ENCODE measurements at regions not wholly inside any gene's neighbourhood (a gene's known extent, or its start where the extent isn't known, plus 50 kb on each side); places are given as distances from the start of the nearest gene placed in this dataset.

DNA sequence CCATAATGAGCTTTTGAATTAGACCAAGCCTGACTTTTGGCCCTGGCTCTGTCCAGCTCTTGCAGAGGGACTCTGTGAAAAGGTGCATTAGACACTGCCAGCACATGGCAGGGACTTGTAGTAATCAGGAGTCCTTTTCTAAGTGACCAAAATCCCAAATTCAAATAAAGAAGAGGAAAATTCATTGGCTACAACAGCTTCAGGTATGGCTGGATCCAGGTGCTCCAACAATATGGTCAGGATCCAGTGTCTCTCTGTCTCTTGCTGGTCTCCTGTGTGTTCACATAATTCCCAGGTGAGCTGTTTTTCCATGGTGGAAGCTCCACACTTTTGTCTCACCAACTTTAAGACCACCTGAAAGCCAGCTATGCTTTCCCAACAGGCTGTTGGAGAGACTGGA, 358.8 kb upstream of the TNRC6C start:
- TF ChIP-seq, protein P1, sequence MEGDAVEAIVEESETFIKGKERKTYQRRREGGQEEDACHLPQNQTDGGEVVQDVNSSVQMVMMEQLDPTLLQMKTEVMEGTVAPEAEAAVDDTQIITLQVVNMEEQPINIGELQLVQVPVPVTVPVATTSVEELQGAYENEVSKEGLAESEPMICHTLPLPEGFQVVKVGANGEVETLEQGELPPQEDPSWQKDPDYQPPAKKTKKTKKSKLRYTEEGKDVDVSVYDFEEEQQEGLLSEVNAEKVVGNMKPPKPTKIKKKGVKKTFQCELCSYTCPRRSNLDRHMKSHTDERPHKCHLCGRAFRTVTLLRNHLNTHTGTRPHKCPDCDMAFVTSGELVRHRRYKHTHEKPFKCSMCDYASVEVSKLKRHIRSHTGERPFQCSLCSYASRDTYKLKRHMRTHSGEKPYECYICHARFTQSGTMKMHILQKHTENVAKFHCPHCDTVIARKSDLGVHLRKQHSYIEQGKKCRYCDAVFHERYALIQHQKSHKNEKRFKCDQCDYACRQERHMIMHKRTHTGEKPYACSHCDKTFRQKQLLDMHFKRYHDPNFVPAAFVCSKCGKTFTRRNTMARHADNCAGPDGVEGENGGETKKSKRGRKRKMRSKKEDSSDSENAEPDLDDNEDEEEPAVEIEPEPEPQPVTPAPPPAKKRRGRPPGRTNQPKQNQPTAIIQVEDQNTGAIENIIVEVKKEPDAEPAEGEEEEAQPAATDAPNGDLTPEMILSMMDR (conservative IDR thresholded peaks at IDR 0.05 in 1 of 2, IDR thresholded peaks at IDR 0.05 in 1 of 2; ENCODE audit: low read depth in 1 of 2, low read length in 2 of 2), result no peak
- TF ChIP-seq EZH2 (IDR thresholded peaks at IDR 0.05; ENCODE audit: low read length, missing control alignments), result no peak
- Histone ChIP-seq H3K4me1 (ENCODE audit: control insufficient read depth, extremely low read depth, insufficient read depth, low read length) (peaks cover 3% of the 10 kb centered on the region), H3K27me3 (ENCODE audit: control insufficient read depth, insufficient read depth, low read length) (no peaks in the 10 kb centered on the region), H3K79me2 (ENCODE audit: control insufficient read depth, insufficient read depth, low read length) (no peaks in the 10 kb centered on the region), H4K20me1 (ENCODE audit: control insufficient read depth, extremely low read depth, insufficient read depth, low read length) (no peaks in the 10 kb centered on the region), H3K27ac (ENCODE audit: insufficient read depth, low read length) (no peak overlapping the region), H3K36me3 (ENCODE audit: control insufficient read depth, insufficient read depth, low read length) (no peaks in the 10 kb centered on the region), H3K4me2 (ENCODE audit: extremely low read depth, insufficient read depth, low read length) (no peak overlapping the region), H2AFZ (ENCODE audit: low read length) (no peak overlapping the region), H3K9me3 (ENCODE audit: control insufficient read depth, insufficient read depth, low read depth, low read length) (no peaks in the 10 kb centered on the region), H3K9ac (ENCODE audit: insufficient read depth, low read length) (no peak overlapping the region), H3K4me3 (replicated peaks in 1 of 4; ENCODE audit: control extremely low read depth in 1 of 4, insufficient read depth in 1 of 4, low read depth in 3 of 4, low read length in 4 of 4) (no peak overlapping the region)
- DNase-seq (ENCODE audit: low read depth in 2 of 2), result no peak

DNA sequence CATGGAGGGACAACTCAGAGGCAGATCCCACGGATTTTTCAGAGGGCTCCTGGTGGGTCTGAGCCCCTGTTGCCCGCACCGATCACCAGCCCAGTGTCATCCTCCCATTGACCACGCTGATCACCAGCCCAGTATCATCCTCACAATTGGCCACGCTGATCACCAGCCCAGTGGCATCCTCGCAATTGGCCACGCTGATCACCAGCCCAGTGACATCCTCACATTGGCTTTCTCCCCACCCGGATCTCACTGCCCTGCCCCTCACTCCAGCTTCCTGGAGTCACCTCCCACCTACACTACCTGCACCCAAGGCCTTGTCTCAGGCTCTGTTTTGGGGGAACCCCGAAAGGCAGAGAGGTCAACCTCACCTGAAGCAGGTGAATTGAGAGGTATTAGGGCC, 358.2 kb upstream of the TNRC6C start:
- no peaks in the 10 kb centered on the region for H3K36me3 ChIP-seq (ENCODE audit: control insufficient read depth, insufficient read depth, low read length)
- no peak for TF ChIP-seq EZH2 (IDR thresholded peaks at IDR 0.05; ENCODE audit: low read length, missing control alignments)
- TF ChIP-seq, protein P1 (conservative IDR thresholded peaks at IDR 0.05 in 1 of 2, IDR thresholded peaks at IDR 0.05 in 1 of 2; ENCODE audit: low read depth in 1 of 2, low read length in 2 of 2), result no peak
- H4K20me1 ChIP-seq (ENCODE audit: control insufficient read depth, extremely low read depth, insufficient read depth, low read length), result no peaks in the 10 kb centered on the region
- no peaks in the 10 kb centered on the region for H3K27me3 ChIP-seq (ENCODE audit: control insufficient read depth, insufficient read depth, low read length)
- no peak overlapping the region for H3K4me2 ChIP-seq (ENCODE audit: extremely low read depth, insufficient read depth, low read length)
- DNase-seq (ENCODE audit: low read depth in 2 of 2), result no peak
- H3K4me1 ChIP-seq (ENCODE audit: control insufficient read depth, extremely low read depth, insufficient read depth, low read length), result peaks cover 3% of the 10 kb centered on the region
- H3K9me3 ChIP-seq (ENCODE audit: control insufficient read depth, insufficient read depth, low read depth, low read length), result no peaks in the 10 kb centered on the region
- H3K79me2 ChIP-seq (ENCODE audit: control insufficient read depth, insufficient read depth, low read length), result no peaks in the 10 kb centered on the region
- H3K9ac ChIP-seq (ENCODE audit: insufficient read depth, low read length), result no peak overlapping the region
- H2AFZ ChIP-seq (ENCODE audit: low read length), result no peak overlapping the region
- H3K4me3 ChIP-seq (replicated peaks in 1 of 4; ENCODE audit: control extremely low read depth in 1 of 4, insufficient read depth in 1 of 4, low read depth in 3 of 4, low read length in 4 of 4), result no peak overlapping the region
- no peak overlapping the region for H3K27ac ChIP-seq (ENCODE audit: insufficient read depth, low read length)

DNA sequence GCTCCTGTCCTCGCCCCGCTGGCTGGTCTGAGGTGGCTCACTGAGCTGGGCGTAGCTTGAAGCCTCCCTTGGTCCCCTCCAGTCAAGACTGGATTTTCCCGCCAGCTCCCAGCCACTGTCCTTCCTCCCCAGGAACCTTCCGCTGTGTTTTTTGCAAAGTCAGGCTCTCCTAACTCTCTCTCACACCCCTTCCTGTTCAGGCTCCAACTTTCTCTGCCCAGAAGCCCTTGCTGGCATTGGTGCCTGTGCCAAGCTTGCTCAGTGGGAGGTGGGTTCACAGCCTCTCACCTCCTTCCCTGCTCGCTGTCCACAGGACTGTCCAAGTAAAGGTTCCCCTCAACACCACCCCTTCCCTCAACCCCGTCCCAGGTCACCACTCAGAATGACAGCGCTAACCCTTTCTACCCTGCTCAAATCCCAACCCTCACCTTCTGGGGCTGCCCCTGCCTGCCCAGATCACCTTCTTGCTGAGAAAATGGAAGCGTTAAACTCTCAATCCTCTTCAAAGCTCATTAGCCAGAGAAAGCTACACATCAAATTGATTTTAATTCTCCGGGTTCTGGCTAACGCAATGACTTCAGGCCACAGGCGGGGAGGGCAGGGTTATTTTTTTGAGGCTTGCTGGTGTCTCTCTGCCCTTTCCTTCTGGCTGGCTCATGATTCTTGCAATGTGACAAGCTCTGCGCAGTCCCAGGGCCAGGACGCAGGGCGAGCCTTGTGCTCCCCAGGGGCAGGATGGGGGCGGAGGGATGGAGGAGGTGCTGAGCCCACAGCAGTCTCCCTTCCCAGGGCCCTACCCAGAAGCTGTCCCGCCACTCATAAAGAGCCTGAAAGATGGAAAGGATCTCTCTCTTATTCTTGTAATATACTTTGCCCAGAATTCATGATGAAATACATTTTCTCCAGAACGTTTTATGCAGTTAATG, 357.2 kb upstream of the TNRC6C start:
- Histone ChIP-seq H3K27ac (ENCODE audit: insufficient read depth, low read length) (no peak overlapping the region), H3K4me3 (replicated peaks in 1 of 4; ENCODE audit: control extremely low read depth in 1 of 4, insufficient read depth in 1 of 4, low read depth in 3 of 4, low read length in 4 of 4) (no peak overlapping the region), H3K4me1 (ENCODE audit: control insufficient read depth, extremely low read depth, insufficient read depth, low read length) (peaks cover 3% of the 10 kb centered on the region), H2AFZ (ENCODE audit: low read length) (no peak overlapping the region), H4K20me1 (ENCODE audit: control insufficient read depth, extremely low read depth, insufficient read depth, low read length) (no peaks in the 10 kb centered on the region), H3K9me3 (ENCODE audit: control insufficient read depth, insufficient read depth, low read depth, low read length) (no peaks in the 10 kb centered on the region), H3K27me3 (ENCODE audit: control insufficient read depth, insufficient read depth, low read length) (no peaks in the 10 kb centered on the region), H3K79me2 (ENCODE audit: control insufficient read depth, insufficient read depth, low read length) (no peaks in the 10 kb centered on the region), H3K9ac (ENCODE audit: insufficient read depth, low read length) (no peak overlapping the region), H3K4me2 (ENCODE audit: extremely low read depth, insufficient read depth, low read length) (no peak overlapping the region), H3K36me3 (ENCODE audit: control insufficient read depth, insufficient read depth, low read length) (no peaks in the 10 kb centered on the region)
- TF ChIP-seq, protein P1 (conservative IDR thresholded peaks at IDR 0.05 in 1 of 2, IDR thresholded peaks at IDR 0.05 in 1 of 2; ENCODE audit: low read depth in 1 of 2, low read length in 2 of 2), result no peak
- no peak for TF ChIP-seq EZH2 (IDR thresholded peaks at IDR 0.05; ENCODE audit: low read length, missing control alignments)
- DNase-seq (ENCODE audit: low read depth in 2 of 2), result no peak
